IPS-NIHi7 (cell line): ENCODE measurements at regions not wholly inside any gene's neighbourhood (a gene's known extent, or its start where the extent isn't known, plus 50 kb on each side); places are given as distances from the start of the nearest gene placed in this dataset.

Experiments used
- DNase-seq: peaks from one replicate; pipeline ENCODE4 v3.0.0; 2012; ENCODE audit warnings: mixed read lengths; ENCODE audit errors: extremely low spot score

- DNase-seq, result no peak
These were observed 143.4 kb downstream of the COL6A3 start for GRCh38 chr2:237270520-237270919.

- DNase-seq, result no peak
These were observed 142.0 kb downstream of the COL6A3 start for GRCh38 chr2:237271698-237272652.
